Activated CD8-positive, alpha-beta memory T cell treated with anti-CD3 and anti-CD28 coated beads, Interleukin-2, amount 50 U/mL, for 4 hours (primary cell): ENCODE measurements at regions not wholly inside any gene's neighbourhood (a gene's known extent, or its start where the extent isn't known, plus 50 kb on each side); places are given as distances from the start of the nearest gene placed in this dataset.
"Not testable (repeated sequence)": the region's sequence is repeated elsewhere in the genome, so short reads cannot be mapped to it uniquely, and the experiment has no call there.

Experiments
- DNase-seq: peaks from one replicate; pipeline ENCODE4 v3.0.0-alpha.2; 2020

DNA sequence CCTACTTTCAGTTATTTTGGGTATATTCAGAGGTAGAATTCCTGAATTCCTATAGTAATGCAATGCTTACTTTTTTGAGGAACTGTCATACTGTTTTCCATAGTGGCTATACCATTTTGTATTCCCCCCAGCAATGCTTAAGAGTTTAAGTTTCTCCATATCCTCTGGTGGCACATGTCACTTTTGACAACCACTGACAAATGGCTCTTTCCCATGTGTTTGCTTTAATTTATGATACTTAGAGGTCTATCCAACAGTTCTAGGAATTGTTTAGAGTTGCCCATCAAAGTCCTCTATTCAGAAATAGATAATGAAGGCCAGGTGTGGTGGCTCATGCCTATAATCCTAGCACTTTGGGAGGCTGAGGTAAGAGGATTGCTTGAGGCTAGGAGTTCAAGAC lies 128.9 kb upstream of the CFAP20DC start:
- no peak for DNase-seq

GRCh38 chr3:59171491-59171890 lies 121.7 kb upstream of the CFAP20DC start:
- DNase-seq = no peak

GRCh38 chr3:59170166-59170565 lies 120.3 kb upstream of the CFAP20DC start:
- DNase-seq = not testable (repeated sequence)

- DNase-seq = no peak
Measured at GRCh38 chr3:59167756-59168155, 117.9 kb upstream of the CFAP20DC start.

- DNase-seq = no peak
Measured at GRCh38 chr3:59163953-59164352, 114.1 kb upstream of the CFAP20DC start.

GRCh38 chr3:59161048-59161447 lies 111.2 kb upstream of the CFAP20DC start:
- no peak for DNase-seq

DNA sequence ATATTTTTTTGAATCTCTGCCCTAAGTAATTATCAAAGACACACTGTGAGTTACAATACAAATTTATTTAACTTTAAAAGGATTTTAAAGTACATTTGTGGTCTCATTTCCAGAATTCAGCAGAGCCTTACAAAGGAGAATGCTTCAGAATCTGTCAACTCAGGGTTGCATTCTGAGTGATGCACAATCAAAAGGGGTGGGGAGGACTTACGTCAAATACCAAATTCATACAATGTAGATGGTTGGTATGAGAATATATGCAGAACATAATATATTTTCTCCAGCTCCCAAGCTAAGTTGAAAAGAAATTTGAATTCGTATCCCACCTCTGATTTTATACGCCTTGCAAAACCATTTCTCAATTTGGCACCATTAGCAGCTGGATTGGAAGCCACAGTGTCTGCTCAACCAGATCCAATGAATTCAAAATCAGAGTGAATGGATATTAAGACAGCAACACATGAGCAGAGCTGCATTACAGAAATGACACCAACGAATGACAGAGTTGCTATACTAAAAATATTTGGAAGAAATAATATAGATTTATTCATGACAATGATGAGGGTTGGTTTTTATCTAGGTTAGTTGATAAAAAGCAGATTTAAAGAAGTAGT lies 110.4 kb upstream of the CFAP20DC start:
- no peak for DNase-seq

DNA sequence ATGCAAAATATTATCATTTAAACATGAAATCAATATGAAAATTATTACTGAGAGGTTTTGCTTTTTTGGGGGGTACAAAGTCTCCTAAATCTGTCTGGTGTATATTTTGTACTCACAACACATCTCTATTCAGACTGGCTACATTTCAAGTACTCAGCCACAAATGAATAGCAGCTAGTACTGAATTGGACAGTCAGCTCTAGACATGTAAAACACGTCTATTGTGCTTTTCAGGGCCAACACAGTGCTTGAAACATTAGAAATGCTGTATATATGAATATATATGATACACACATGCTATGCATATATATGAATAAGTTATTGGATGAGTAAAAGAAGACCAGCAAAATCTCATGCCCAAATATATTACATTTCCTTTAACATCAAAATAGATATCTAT lies 103.8 kb upstream of the CFAP20DC start:
- no peak for DNase-seq

DNA sequence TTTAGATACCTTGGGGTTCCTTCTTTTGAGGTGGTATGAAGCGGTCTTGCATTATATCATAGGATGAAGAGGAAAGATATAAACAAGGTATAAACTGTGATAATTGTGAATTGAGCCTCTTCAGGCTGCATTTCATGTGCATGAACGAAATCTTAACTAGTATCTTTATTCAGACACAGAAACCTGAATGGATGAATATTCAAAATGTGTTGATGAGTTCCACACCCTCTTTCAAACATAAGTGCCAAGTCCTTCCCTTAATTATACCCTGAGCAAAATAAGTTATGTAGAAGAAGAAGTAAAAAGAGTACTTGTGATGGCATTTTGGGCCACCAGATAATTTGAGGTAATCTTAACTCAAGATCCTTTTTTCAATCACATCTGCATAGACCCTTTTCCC lies 103.1 kb upstream of the CFAP20DC start:
- DNase-seq = no peak

DNA sequence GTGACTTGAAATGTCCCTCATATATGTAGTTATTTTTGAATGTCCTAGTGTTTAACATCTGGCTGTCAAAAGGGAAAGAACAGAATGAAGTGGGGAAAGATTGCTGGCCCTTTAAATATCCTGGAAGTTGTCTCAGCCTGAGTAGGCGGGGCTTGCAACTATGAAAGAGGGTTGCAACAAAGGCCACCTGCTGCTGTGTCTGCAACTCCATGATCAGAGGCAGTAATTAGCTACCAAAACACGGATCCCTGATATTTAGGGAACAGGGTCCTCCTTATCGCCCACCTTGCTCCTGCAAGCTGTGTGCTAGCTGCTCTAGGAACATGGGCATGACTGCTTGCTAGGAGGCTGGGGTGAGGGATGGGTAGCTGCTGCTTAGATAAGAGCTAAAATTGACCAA lies 100.2 kb upstream of the CFAP20DC start:
- no peak for DNase-seq

DNA sequence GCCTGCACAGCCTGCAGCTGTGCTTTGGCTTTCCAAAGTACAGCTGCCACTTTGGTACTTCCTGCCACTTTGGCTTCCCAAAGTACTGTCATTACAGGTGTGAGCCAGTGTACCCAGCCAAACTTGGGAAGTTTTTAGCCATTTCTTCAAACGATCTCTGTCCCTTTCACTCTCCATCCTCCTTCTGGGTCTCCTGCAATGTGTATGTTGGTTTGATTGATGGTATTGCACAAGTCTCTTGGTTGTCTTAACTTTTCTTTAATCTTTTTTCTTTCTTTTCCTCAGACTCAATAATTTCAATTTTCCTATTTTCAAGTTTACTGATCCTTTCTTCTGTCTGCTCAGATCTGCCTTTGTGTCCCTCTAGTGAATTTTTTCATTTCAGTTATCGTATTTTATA lies 99.3 kb upstream of the CFAP20DC start:
- DNase-seq = no peak

DNA sequence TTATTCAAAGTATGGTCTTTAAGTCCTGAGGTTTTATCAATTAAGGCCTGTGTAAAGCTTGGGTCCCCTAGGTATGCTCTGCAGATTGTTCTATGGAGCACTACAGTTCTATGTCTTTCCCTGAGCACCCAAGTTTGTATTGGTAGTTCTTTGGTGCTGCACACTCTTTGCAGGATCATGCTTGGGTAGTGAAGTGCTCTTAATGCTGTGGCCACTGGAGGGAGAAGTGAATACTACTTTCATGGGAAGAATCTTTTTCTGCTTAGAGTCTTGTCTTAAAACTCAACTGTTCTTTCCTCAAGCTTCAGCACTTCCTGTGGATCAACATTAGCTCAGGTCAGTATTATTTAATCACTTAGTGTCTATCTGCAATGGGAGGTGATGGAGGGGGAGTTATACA lies 93.6 kb upstream of the CFAP20DC start:
- DNase-seq = no peak

DNA sequence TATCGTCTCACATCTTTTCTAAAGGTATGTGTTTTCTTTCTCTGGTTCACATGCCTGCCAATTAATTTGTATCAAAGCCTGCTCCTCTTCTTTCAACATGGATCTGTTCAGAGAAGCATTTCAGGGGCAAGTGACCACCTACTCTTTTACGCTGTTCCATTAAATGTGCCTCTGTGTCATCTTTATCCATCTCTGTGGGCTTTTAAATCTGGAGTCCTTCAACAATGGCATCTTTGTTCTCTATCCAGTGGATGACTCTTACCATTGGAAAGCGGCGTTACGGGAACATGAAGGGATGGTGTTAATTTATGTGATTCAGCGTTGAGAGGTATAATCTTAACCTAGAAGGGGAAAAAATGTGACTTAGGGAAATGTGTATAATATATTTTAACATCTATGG lies 92.7 kb upstream of the CFAP20DC start:
- DNase-seq = no peak

DNA sequence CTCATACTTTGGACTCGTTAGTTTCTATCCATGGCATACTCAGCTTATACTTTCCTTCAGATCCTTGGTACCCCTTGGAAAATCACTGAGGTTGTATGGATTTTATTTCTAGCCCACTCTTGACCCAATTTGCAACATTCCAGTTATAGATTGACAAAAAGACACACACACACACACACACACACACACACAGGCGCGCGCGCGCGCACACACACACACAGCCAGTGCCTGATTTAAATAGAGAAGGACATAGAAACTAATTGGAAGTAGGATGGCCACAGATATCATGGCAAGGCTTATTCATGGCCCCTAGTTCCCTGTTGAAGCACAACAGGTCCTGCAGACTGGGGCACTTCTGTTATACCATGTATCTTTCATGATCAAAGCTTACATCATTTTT lies 89.1 kb upstream of the CFAP20DC start:
- no peak for DNase-seq

DNA sequence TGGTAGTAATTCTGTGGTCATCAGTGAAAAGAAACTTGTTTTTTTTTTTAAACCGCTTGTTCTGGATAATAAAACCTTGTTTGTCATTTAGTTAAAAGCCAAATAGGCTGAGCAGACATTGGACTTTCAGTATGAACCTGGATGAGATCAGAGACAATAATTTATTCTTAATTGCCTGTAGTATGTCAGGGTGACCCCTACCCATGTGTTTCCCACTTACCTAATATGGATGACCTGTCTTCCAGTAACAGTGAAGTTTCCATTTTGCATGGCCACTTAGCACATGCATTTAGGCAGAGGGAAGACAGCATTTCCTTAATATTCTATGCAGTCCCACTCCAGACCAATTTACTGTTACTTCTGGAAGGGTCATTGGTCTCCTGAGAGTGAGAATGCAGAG lies 87.6 kb upstream of the CFAP20DC start:
- DNase-seq = no peak

- DNase-seq = no peak
Measured at GRCh38 chr3:59136081-59136480, 86.3 kb upstream of the CFAP20DC start.

GRCh38 chr3:59135096-59135495 lies 85.3 kb upstream of the CFAP20DC start:
- DNase-seq = no peak

DNA sequence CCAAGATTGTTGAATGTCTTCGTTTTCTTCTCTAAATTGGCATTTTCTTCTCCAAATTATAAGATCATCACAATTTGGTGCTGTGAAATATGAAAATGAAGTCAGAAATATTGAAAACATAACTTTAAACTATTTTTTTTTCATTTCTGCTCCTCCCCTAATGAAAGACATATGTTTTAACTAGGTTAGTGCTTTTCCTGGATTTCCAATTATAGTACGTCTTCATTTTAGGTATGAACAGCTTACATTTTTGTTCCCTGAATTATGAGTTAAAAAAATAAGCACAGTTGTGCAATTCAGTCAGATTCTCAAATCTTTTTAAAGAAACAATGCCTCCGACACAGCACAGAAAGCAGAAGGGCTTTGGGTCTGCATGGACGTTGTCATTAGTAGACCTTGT lies 83.5 kb upstream of the CFAP20DC start:
- DNase-seq = no peak

GRCh38 chr3:59131016-59131766 lies 81.4 kb upstream of the CFAP20DC start:
- DNase-seq = no peak

DNA sequence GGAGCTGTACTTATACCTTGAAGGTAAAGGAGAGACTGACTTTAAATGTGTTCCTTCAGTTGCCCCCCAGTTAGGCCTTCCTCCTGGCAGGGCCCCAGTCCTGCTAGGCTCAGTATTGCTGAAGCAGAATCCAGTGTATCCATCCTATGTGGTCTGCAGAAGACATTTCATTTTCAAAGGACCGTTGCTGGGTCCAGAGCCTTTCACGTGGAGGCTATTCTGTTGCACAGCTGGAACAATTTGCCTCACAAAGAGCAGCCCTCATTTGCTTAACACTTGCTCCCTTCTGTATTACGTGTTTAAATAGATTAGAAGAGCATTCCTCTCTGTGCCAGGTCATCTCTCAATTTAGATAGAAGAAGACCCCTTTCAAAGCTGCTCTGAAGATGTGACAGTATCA lies 78.9 kb upstream of the CFAP20DC start:
- DNase-seq = no peak

DNA sequence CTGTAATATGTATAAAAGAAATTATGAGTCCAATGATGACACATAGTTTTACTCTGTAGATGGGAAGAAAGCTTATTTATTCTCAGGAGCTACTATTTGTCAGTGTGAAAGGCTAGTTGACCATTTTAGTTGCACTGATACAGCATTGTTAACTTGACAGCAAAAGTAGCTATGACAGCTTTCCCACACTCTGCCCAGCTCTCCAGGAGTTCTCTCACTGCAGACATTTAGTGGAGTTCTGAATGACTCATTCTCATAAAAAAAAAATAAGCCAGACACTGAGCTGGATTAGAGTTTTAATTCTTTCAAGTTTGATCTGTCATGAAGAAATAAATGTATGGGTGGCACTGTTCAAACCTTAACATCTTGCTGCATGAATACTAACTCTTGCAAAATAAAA lies 77.2 kb upstream of the CFAP20DC start:
- no peak for DNase-seq

- no peak for DNase-seq
Measured at GRCh38 chr3:59126446-59126845, 76.6 kb upstream of the CFAP20DC start.

- no peak for DNase-seq
Measured at GRCh38 chr3:59121346-59122144, 71.7 kb upstream of the CFAP20DC start.

DNA sequence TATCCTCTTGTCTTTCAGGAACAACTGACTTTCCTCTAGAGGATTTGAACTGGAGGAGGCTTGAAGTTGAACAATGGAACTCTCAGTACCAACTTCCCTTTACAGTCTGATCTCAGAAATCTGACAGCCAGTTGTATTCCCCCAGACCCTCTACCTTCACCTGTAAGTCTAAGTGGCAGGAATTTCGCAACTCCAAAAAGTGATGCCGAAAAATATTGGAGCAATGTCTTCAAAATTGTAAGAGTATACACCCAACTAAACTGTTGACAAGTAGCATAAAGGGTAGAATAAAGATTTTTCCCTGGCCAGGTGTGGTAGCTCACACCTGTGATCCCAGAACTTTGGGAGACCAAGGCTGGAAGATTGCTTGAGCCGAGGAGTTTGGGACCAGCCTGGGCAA lies 69.1 kb upstream of the CFAP20DC start:
- DNase-seq = no peak
